Sigmoid colon (tissue), 6 donors: ENCODE measurements at regions not wholly inside any gene's neighbourhood (a gene's known extent, or its start where the extent isn't known, plus 50 kb on each side); places are given as distances from the start of the nearest gene placed in this dataset.
A peak's percentile ranks its signal among the peaks of the same experiment; 100 is the strongest.

ENCODE experiments used
- DNase-seq: peaks from one replicate; pipeline ENCODE4 v3.0.0-alpha.2; 2019
- H3K27ac ChIP-seq, 4 donors: fragments of 200-600 bp; sonication (generic); one replicate each; pipeline ENCODE4 v1.5.1; 2016 to 2019; ENCODE audit warnings: mild to moderate bottlenecking in 1 of 4
- H3K27me3 ChIP-seq, 3 donors: fragments of 200-600 bp; sonication (generic); one replicate each; pipeline ENCODE4 v1.5.1; 2019; ENCODE audit warnings: mild to moderate bottlenecking in 1 of 3
- H3K36me3 ChIP-seq, 4 donors: fragments of 200-600 bp; sonication (generic); one replicate each; pipeline ENCODE4 v1.5.1; 2016 to 2019
- H3K4me1 ChIP-seq, 4 donors: fragments of 200-600 bp; sonication (generic); one replicate each; pipeline ENCODE4 v1.5.1; 2017 to 2019
- H3K4me3 ChIP-seq, 4 donors: fragments of 200-600 bp; sonication (generic); one replicate each; pipeline ENCODE4 v1.5.1; 2017 to 2019; ENCODE audit warnings: mild to moderate bottlenecking in 2 of 4, moderate library complexity in 1 of 4
- H3K9me3 ChIP-seq, 4 donors: fragments of 200-600 bp in 3 of 4; sonication (generic) in 3 of 4; one replicate each; pipeline versions ENCODE4 v1.5.1 to v1.6.1; 2013 to 2019
- CTCF ChIP-seq, 4 experiments: fragments of 450-650 bp in 3 of 4; fragments of 200-600 bp in 1 of 4; IDR thresholded peaks; one replicate each; pipeline ENCODE4 v1.5.1; 2016 to 2019; ENCODE audit warnings: antibody characterized with exemption in 4 of 4, mild to moderate bottlenecking in 3 of 4, moderate library complexity in 2 of 4
- EP300 ChIP-seq, 4 donors: sonication (generic); formaldehyde crosslinking; IDR thresholded peaks; one replicate each; pipeline ENCODE4 v1.6.1; 2017; ENCODE audit warnings: antibody characterized with exemption in 4 of 4
- POLR2A ChIP-seq, 2 donors: fragments of 450-650 bp; IDR thresholded peaks; one replicate each; pipeline ENCODE4 v1.6.1; 2016; ENCODE audit warnings: antibody characterized with exemption in 2 of 2, mild to moderate bottlenecking in 2 of 2, moderate library complexity in 2 of 2
- POLR2AphosphoS5 ChIP-seq, 4 donors: sonication (generic); formaldehyde crosslinking; IDR thresholded peaks; one replicate each; pipeline ENCODE4 v1.6.1; 2017; ENCODE audit warnings: antibody characterized with exemption in 4 of 4
- WGBS, 2 donors: extraction: QIAGEN DNeasy Blood & Tissue Kit; methylation state at CpG; one replicate each; pipeline ENCODE4 v1.1.7; 2013; 5-methylcytosine and 5-hydroxymethylcytosine counted together
- intact Hi-C: fragments of 100-400 bp; cut with DNase I; formaldehyde crosslinking; loops from one replicate; pipeline ENCODE4 v1.15.1; 2023
- donor health status: healthy with polysubstance abuse.
- donor health status: healthy.

DNA sequence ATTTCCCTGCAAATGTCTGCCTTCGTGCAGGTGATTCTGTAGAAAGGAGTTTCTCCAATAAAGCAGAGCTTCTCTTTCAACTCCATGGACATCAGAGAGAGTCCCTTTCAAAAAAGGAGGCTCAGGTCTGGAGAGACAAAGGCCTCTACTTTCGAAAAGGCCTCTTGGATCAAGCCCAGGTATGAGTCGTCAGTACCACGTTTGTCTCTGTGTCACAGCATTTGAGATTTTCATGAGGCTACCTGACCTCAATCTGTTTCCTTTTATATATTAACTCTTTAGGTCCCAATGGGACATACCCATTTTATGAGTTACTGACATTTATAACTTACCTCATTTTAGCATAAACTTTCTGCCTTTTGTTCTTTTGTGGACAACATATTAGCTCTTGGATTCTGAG is 290.8 kb downstream of the RPAP3 start:
- peaks cover 0 to 50% (median 39%) of the 10 kb centered on the region in 4 donors for H3K4me1 ChIP-seq
- TF ChIP-seq EP300 (IDR thresholded peaks at IDR 0.05) (no peak), POLR2AphosphoS5 (IDR thresholded peaks at IDR 0.05) (no peak), POLR2A (IDR thresholded peaks at IDR 0.05) (no peak), CTCF (IDR thresholded peaks at IDR 0.05) (no peak)
- WGBS, 2 donors, result 43 to 56% methylated on average over 4 of the region's 4 CpGs
- no peaks in the 10 kb centered on the region for H3K27me3 ChIP-seq
- intact Hi-C loops, result loop anchor here (10.0 kb wide), 1 partner anchor 270 kb away; no protein-coding TSS in a partner anchor
- H3K9me3 ChIP-seq, result no peaks in the 10 kb centered on the region
- no peak for DNase-seq
- H3K4me3 ChIP-seq, result no peak overlapping the region
- no peak overlapping the region for H3K27ac ChIP-seq
- H3K36me3 ChIP-seq, result no peaks in the 10 kb centered on the region

GRCh38 chr12:47414511-47414910 is 291.3 kb downstream of the RPAP3 start:
- intact Hi-C loops, result loop anchor here (10.0 kb wide), 1 partner anchor 270 kb away; no protein-coding TSS in a partner anchor
- Histone ChIP-seq H3K4me3 (no peak overlapping the region), H3K36me3 (no peaks in the 10 kb centered on the region), H3K9me3 (no peaks in the 10 kb centered on the region), H3K4me1 (peaks cover 0 to 56% (median 44%) of the 10 kb centered on the region in 4 donors), H3K27me3 (no peaks in the 10 kb centered on the region), H3K27ac (peak overlapping the region in 1 of 4 donors; percentile 66)
- DNase-seq, result no peak
- 73 to 84% methylated on average over 3 of the region's 3 CpGs for WGBS, 2 donors
- TF ChIP-seq EP300 (IDR thresholded peaks at IDR 0.05) (no peak), CTCF (IDR thresholded peaks at IDR 0.05) (no peak), POLR2AphosphoS5 (IDR thresholded peaks at IDR 0.05) (no peak), POLR2A (IDR thresholded peaks at IDR 0.05) (no peak)

- intact Hi-C loops, result loop anchor here (10.0 kb wide), 1 partner anchor 271 kb away; no protein-coding TSS in a partner anchor
- H3K27ac ChIP-seq, result peak overlapping the region in 3 of 4 donors; percentile 8 to 68 (median 66)
- TF ChIP-seq EP300 (IDR thresholded peaks at IDR 0.05), result no peak
- no peak for TF ChIP-seq CTCF (IDR thresholded peaks at IDR 0.05)
- no peak for TF ChIP-seq POLR2AphosphoS5 (IDR thresholded peaks at IDR 0.05)
- TF ChIP-seq POLR2A (IDR thresholded peaks at IDR 0.05), result no peak
Observed at GRCh38 chr12:47413806-47414205, 292.0 kb downstream of the RPAP3 start.

GRCh38 chr12:47412601-47413236 is 293.1 kb downstream of the RPAP3 start:
- DNase-seq, result no peak
- no peak overlapping the region for H3K4me3 ChIP-seq
- H3K9me3 ChIP-seq, result no peaks in the 10 kb centered on the region
- no peak for TF ChIP-seq CTCF (IDR thresholded peaks at IDR 0.05)
- TF ChIP-seq EP300 (IDR thresholded peaks at IDR 0.05), result no peak
- TF ChIP-seq POLR2AphosphoS5 (IDR thresholded peaks at IDR 0.05), result no peak
- TF ChIP-seq POLR2A (IDR thresholded peaks at IDR 0.05), result no peak
- WGBS, 2 donors, result 68 to 83% methylated on average over 3 of the region's 3 CpGs
- H3K27me3 ChIP-seq, result no peaks in the 10 kb centered on the region
- H3K27ac ChIP-seq, result peak overlapping the region in 3 of 4 donors; percentile 31 to 68 (median 66)
- no peaks in the 10 kb centered on the region for H3K36me3 ChIP-seq
- intact Hi-C loops, result loop anchor here (10.0 kb wide), 1 partner anchor 272 kb away; no protein-coding TSS in a partner anchor
- peaks cover 0 to 67% (median 48%) of the 10 kb centered on the region in 4 donors for H3K4me1 ChIP-seq

More at GRCh38 chr12:47413806-47414205, 292.0 kb downstream of the RPAP3 start:
- Histone ChIP-seq H3K4me3 (no peak overlapping the region), H3K9me3 (no peaks in the 10 kb centered on the region), H3K4me1 (peaks cover 0 to 58% (median 44%) of the 10 kb centered on the region in 4 donors), H3K36me3 (no peaks in the 10 kb centered on the region), H3K27me3 (no peaks in the 10 kb centered on the region)
- DNase-seq, result no peak
